H7 (cell line): ENCODE measurements at regions not wholly inside any gene's neighbourhood (a gene's known extent, or its start where the extent isn't known, plus 50 kb on each side); places are given as distances from the start of the nearest gene placed in this dataset.
A peak's percentile ranks its signal among the peaks of the same experiment; 100 is the strongest.

Source experiments
- DNase-seq: peaks from one replicate; pipeline ENCODE4 v3.0.0; 2012
- H3K27me3 ChIP-seq: 2 replicates; pipeline ENCODE4 v1.6.0; 2011; ENCODE audit warnings: mild to moderate bottlenecking, low read length; ENCODE audit not compliant: control insufficient read depth, insufficient read depth
- H3K36me3 ChIP-seq: replicated peaks from 2 replicates; pipeline ENCODE4 v1.5.1; 2011; ENCODE audit warnings: low read length; ENCODE audit not compliant: control insufficient read depth, insufficient read depth
- H3K4me3 ChIP-seq: 2 replicates; pipeline ENCODE4 v1.5.1; 2011; ENCODE audit warnings: low read depth, mild to moderate bottlenecking, control low read depth, low read length, moderate library complexity; ENCODE audit not compliant: insufficient read depth

GRCh38 chr7:88396948-88397322 lies 90.2 kb upstream of the STEAP4 start:
- no peak overlapping the region for H3K4me3 ChIP-seq
- no peak for DNase-seq
- no peaks in the 10 kb centered on the region for H3K27me3 ChIP-seq
- no peaks in the 10 kb centered on the region for H3K36me3 ChIP-seq

GRCh38 chr7:88396295-88396947 lies 89.7 kb upstream of the STEAP4 start:
- Histone ChIP-seq H3K27me3 (no peaks in the 10 kb centered on the region), H3K4me3 (no peak overlapping the region), H3K36me3 (no peaks in the 10 kb centered on the region)
- no peak for DNase-seq

- H3K36me3 ChIP-seq = no peaks in the 10 kb centered on the region
- no peak for DNase-seq
These were observed 89.0 kb upstream of the STEAP4 start for GRCh38 chr7:88395715-88396114.

GRCh38 chr7:88391247-88391646 lies 84.6 kb upstream of the STEAP4 start:
- no peaks in the 10 kb centered on the region for H3K36me3 ChIP-seq
- no peaks in the 10 kb centered on the region for H3K27me3 ChIP-seq
- H3K4me3 ChIP-seq = no peak overlapping the region
- no peak for DNase-seq

More at GRCh38 chr7:88395715-88396114, 89.0 kb upstream of the STEAP4 start:
- no peak overlapping the region for H3K4me3 ChIP-seq
- no peaks in the 10 kb centered on the region for H3K27me3 ChIP-seq

- Histone ChIP-seq H3K36me3 (no peaks in the 10 kb centered on the region), H3K27me3 (no peaks in the 10 kb centered on the region), H3K4me3 (no peak overlapping the region)
- no peak for DNase-seq
These were observed 80.7 kb upstream of the STEAP4 start for GRCh38 chr7:88387368-88387767.

GRCh38 chr7:88386665-88387156 lies 80.0 kb upstream of the STEAP4 start:
- Histone ChIP-seq H3K27me3 (no peaks in the 10 kb centered on the region), H3K36me3 (no peaks in the 10 kb centered on the region), H3K4me3 (no peak overlapping the region)
- DNase-seq = no peak

- Histone ChIP-seq H3K4me3 (no peak overlapping the region), H3K36me3 (no peaks in the 10 kb centered on the region), H3K27me3 (no peaks in the 10 kb centered on the region)
- DNase-seq = peak; percentile 1
These were observed 70.7 kb upstream of the STEAP4 start for GRCh38 chr7:88377434-88377833.

GRCh38 chr7:88368686-88369085 lies 62.0 kb upstream of the STEAP4 start:
- Histone ChIP-seq H3K4me3 (no peak overlapping the region), H3K36me3 (no peaks in the 10 kb centered on the region), H3K27me3 (no peaks in the 10 kb centered on the region)
- DNase-seq = no peak

GRCh38 chr7:88366845-88367244 lies 60.2 kb upstream of the STEAP4 start:
- no peak for DNase-seq
- H3K36me3 ChIP-seq = no peaks in the 10 kb centered on the region
- H3K4me3 ChIP-seq = no peak overlapping the region
- no peaks in the 10 kb centered on the region for H3K27me3 ChIP-seq

GRCh38 chr7:88363869-88364268 lies 57.2 kb upstream of the STEAP4 start:
- no peak for DNase-seq
- Histone ChIP-seq H3K4me3 (no peak overlapping the region), H3K36me3 (no peaks in the 10 kb centered on the region)

GRCh38 chr7:88363249-88363648 lies 56.6 kb upstream of the STEAP4 start:
- Histone ChIP-seq H3K4me3 (no peak overlapping the region), H3K27me3 (no peaks in the 10 kb centered on the region), H3K36me3 (no peaks in the 10 kb centered on the region)
- no peak for DNase-seq

More at GRCh38 chr7:88363869-88364268, 57.2 kb upstream of the STEAP4 start:
- no peaks in the 10 kb centered on the region for H3K27me3 ChIP-seq

GRCh38 chr7:88361357-88361756 lies 54.7 kb upstream of the STEAP4 start:
- no peak overlapping the region for H3K4me3 ChIP-seq
- no peaks in the 10 kb centered on the region for H3K36me3 ChIP-seq
- H3K27me3 ChIP-seq = no peaks in the 10 kb centered on the region
- DNase-seq = no peak

GRCh38 chr7:88358881-88359280 lies 52.2 kb upstream of the STEAP4 start:
- no peak for DNase-seq
- no peak overlapping the region for H3K4me3 ChIP-seq
- H3K27me3 ChIP-seq = no peaks in the 10 kb centered on the region
- H3K36me3 ChIP-seq = no peaks in the 10 kb centered on the region

- no peaks in the 10 kb centered on the region for H3K27me3 ChIP-seq
- no peak for DNase-seq
- no peaks in the 10 kb centered on the region for H3K36me3 ChIP-seq
- H3K4me3 ChIP-seq = no peak overlapping the region
These were observed 51.8 kb upstream of the STEAP4 start for GRCh38 chr7:88358526-88358838.

GRCh38 chr7:88357781-88358525 lies 51.3 kb upstream of the STEAP4 start:
- no peaks in the 10 kb centered on the region for H3K36me3 ChIP-seq

More at GRCh38 chr7:88357781-88358525, 51.3 kb upstream of the STEAP4 start:
- DNase-seq = no peak
- no peak overlapping the region for H3K4me3 ChIP-seq
- H3K27me3 ChIP-seq = no peaks in the 10 kb centered on the region
